GM19351 (cell line): ENCODE measurements at regions not wholly inside any gene's neighbourhood (a gene's known extent, or its start where the extent isn't known, plus 50 kb on each side); places are given as distances from the start of the nearest gene placed in this dataset.
"Not testable (repeated sequence)": the region's sequence is repeated elsewhere in the genome, so short reads cannot be mapped to it uniquely, and the experiment has no call there.

Experiments
- ATAC-seq: cut with Tn5 transposase; IDR thresholded peaks from one replicate; pipeline ENCODE4 v1.9.1; 2021; ENCODE audit warnings: mild to moderate bottlenecking, moderate library complexity; ENCODE audit not compliant: unreplicated experiment

DNA sequence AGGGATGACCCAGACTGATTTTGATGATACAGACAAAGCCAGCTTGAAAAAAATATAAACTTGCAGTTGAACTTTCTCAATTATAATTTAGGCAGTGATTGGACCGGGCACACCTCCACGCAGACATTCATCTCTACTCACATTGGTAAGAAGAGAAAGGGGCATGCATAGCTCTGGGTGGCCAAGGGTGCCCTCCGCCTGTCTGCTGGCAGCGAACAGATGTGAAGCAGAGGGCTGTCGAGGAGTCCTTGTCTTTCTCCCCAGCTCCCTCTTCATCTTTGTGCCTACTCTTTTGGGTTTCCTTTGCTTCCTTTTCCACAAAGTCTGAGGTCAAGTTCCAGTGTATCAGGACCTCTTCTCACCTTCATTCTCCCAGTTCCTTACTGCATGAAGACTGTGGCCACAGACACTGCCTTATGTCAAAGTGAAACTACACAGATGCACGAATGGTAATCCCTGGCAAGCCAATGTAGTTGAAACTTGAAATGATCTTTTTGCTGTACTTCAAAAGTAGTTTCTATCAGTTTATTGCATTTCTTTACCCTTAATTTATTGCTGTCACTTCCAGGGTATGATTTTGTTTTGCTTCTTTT, 343.7 kb upstream of the SOX9 start:
- no peak for ATAC-seq

- ATAC-seq: no peak
Measured at GRCh38 chr17:71779482-71779881, 341.3 kb upstream of the SOX9 start.

GRCh38 chr17:71780596-71780995, 340.2 kb upstream of the SOX9 start:
- ATAC-seq: no peak

- ATAC-seq: not testable (repeated sequence)
Measured at GRCh38 chr17:71782021-71782420, 338.8 kb upstream of the SOX9 start.

DNA sequence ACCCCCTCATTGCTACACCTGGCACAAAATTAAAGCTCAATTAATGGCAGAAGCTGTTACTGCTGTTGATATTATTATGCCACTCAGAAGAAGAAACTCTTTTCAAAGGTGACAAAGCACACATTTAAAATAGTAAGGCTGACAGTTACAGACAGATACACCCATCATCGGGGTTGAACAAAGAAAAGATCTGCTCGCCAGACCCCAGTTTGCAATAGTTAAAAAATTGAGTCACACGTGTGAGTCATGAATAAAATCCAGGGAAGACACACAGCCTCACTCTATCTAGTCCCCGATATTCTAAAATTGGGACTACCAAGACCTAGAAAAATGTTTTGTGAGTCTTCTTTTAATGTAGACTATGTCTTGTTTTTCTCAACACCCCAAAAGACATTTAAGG, 330.0 kb upstream of the SOX9 start:
- no peak for ATAC-seq

- ATAC-seq: no peak
Measured at GRCh38 chr17:71791311-71791710, 329.5 kb upstream of the SOX9 start.

DNA sequence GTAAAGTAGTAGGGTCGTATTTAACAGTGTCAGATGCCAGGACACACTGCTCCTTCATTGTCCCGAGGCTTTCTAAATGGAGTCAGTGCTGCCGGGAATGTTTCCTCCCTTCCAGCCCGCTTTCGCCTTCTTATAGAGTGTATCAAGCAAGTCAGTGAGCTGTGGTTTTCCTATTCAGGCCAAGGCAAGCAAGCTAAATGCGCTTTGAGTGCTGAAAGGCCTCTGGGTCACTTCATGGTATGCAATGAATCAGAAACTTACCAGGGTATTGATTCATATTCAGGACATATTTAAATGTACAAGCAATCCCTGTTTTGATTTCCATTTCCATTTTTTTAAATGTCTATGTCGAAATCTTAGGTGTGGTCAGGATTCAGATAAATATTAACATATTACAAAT, 327.9 kb upstream of the SOX9 start:
- no peak for ATAC-seq

DNA sequence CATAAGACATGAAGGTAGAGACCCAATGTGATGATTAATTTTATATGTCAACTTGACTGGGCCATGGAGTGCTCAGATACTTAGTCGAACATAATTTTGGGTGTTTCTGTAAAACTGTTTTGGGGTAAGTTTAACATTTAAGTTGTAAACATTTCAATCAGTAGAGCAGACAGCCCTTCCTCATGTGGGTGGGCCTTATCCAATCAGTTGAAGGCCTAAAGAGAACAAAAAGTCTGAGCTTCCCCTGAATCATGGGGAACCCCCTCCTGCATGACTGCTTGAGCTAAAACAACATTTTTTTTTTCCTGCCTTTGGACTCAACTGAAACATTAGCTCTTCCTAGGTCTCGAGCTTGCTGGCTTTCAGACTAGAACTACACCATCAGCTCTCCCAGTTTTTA, 327.3 kb upstream of the SOX9 start:
- ATAC-seq: no peak

GRCh38 chr17:71798701-71799100, 322.1 kb upstream of the SOX9 start:
- no peak for ATAC-seq

- ATAC-seq: no peak
Measured at GRCh38 chr17:71799657-71800056, 321.2 kb upstream of the SOX9 start.

DNA sequence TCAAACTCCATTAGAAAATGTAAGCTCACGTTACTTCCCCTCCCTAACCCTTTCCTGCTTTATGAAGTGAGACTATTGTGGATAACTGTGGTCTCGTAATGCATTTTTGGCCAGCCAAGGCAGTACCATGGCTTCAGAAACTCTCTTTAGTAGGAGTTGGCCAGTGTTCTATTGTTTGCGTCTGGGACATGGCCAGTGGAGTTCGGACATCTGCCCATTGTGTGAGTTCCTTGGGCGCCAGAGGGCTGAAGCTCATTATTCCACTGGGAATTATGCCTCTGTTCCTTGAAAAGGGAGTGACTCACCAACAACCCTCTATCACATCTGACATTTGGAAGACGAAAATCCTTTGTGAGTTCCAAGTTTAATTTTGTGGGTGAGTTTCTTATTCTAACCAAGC, 319.5 kb upstream of the SOX9 start:
- no peak for ATAC-seq

DNA sequence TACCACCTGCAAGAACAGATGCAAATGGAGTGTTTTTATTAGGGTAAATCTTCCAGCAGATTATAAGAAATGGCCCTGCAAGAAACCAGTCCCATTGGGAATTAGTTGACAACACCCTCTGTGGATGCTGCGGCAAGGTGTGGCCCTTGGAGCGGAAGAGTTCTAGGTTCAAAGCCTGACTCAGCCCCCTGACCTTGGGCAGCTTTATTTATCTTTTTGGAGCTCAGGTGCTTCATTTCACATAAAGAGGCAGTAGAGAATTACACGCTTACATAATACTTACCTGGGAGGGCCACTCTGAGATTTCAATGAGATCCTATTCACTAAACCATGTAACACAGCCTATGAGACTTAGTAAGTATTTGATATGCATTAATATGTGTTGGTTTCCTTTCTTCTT, 318.2 kb upstream of the SOX9 start:
- no peak for ATAC-seq

- no peak for ATAC-seq
Measured at GRCh38 chr17:71803656-71804284, 317.1 kb upstream of the SOX9 start.

- no peak for ATAC-seq
Measured at GRCh38 chr17:71809537-71809936, 311.3 kb upstream of the SOX9 start.

DNA sequence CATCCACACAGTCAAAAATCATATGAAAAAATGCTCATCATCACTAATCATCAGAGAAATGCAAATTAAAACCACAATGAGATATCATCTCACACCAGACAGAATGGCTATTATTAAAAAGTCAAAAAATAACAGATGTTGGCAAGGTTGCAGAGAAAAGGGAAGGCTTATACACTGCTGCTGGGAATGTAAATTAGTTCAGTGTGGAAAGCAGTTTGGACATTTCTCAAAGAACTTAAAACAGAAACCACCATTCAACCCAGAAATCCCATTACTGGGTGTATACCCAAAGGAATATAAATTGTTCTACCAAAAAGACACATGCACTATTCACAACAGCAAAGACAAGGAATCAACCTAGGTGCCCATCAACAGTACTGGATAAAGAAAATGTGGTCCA, 307.0 kb upstream of the SOX9 start:
- not testable (repeated sequence) for ATAC-seq

GRCh38 chr17:71821511-71821910, 299.3 kb upstream of the SOX9 start:
- no peak for ATAC-seq

- no peak for ATAC-seq
Measured at GRCh38 chr17:71824671-71825070, 296.1 kb upstream of the SOX9 start.

DNA sequence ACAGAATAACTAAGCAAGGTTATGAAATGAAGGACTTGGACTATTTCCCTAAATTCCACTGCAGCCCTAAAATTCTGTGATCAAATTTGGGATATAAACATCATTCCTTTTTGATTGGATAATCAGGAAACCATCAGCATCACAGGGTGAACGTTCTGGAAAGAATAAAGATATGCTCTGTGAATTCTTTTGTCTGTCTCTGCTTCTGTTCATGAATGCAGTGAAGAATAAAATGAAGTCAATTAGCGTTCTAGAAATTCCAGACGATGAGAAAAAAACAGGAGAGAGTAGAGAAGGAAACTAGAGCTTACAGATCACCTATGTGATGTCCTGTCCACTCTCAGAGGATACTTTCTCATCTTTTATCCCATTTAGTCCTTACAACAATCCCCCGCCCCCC, 295.1 kb upstream of the SOX9 start:
- no peak for ATAC-seq

- no peak for ATAC-seq
Measured at GRCh38 chr17:71828182-71828596, 292.6 kb upstream of the SOX9 start.

DNA sequence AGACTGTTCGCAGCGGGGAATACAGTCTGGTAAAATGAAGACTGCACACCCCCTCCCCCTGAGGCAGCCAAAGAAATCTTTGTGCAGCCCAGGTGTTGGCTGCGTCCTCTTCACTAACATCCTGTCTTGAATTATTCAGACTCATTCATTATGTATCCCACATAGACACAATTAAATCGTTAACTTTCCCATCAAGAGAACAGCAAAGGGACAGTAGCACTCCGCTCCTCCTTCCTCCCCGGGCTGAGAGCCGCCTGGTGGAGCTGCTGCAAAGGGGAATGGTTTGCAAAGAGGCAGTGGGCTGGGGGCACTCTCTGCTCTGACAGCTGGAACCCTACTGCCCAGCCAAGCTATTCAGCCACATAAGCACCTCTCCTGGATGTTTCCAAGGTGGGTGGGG, 290.0 kb upstream of the SOX9 start:
- ATAC-seq: no peak

GRCh38 chr17:71842986-71843385, 277.8 kb upstream of the SOX9 start:
- ATAC-seq: no peak

DNA sequence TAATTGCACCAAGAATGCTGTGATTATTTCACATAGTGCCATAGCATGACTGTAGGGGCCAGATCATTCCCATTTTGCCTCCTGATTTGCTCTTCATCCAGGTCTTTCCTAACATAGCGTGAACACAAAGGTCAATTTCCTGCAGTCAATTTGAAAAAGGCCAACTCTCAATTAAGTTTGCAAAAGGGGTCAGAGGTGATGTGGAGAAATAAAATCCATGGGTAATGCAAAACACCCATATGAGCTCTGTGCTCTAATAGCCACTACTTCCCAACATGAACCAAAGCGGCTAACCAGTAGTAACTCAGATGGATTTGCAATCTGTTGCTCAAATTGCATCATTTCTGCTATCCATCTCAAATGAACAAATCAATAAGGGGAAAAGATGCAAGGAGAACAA, 275.5 kb upstream of the SOX9 start:
- ATAC-seq: no peak

- no peak for ATAC-seq
Measured at GRCh38 chr17:71846561-71847110, 274.2 kb upstream of the SOX9 start.
